GM19238 (cell line): ENCODE measurements at regions not wholly inside any gene's neighbourhood (a gene's known extent, or its start where the extent isn't known, plus 50 kb on each side); places are given as distances from the start of the nearest gene placed in this dataset.
"Not testable (repeated sequence)": the region's sequence is repeated elsewhere in the genome, so short reads cannot be mapped to it uniquely, and the experiment has no call there.

Source experiments
- DNase-seq: peaks from one replicate; pipeline ENCODE4 v3.0.0; 2011; ENCODE audit warnings: low spot score; ENCODE audit not compliant: insufficient read length

- no peak for DNase-seq
Observed at GRCh38 chr1:90824551-90824950, 107.4 kb upstream of the BARHL2 start.

- no peak for DNase-seq
Observed at GRCh38 chr1:90823686-90824085, 106.6 kb upstream of the BARHL2 start.

- no peak for DNase-seq
Observed at GRCh38 chr1:90821788-90822359, 104.8 kb upstream of the BARHL2 start.

GRCh38 chr1:90821152-90821787, 104.2 kb upstream of the BARHL2 start:
- no peak for DNase-seq

- no peak for DNase-seq
Observed at GRCh38 chr1:90820745-90821144, 103.6 kb upstream of the BARHL2 start.

GRCh38 chr1:90817399-90817798, 100.3 kb upstream of the BARHL2 start:
- no peak for DNase-seq

GRCh38 chr1:90812237-90812636, 95.1 kb upstream of the BARHL2 start:
- DNase-seq, result not testable (repeated sequence)

- not testable (repeated sequence) for DNase-seq
Observed at GRCh38 chr1:90811444-90811950, 94.4 kb upstream of the BARHL2 start.

- DNase-seq, result no peak
Observed at GRCh38 chr1:90810681-90811080, 93.6 kb upstream of the BARHL2 start.

- DNase-seq, result no peak
Observed at GRCh38 chr1:90809996-90810395, 92.9 kb upstream of the BARHL2 start.

GRCh38 chr1:90809093-90809492, 92.0 kb upstream of the BARHL2 start:
- no peak for DNase-seq

- DNase-seq, result no peak
Observed at GRCh38 chr1:90807329-90807728, 90.2 kb upstream of the BARHL2 start.

GRCh38 chr1:90802622-90803021, 85.5 kb upstream of the BARHL2 start:
- DNase-seq, result no peak

- DNase-seq, result no peak
Observed at GRCh38 chr1:90800012-90800717, 83.1 kb upstream of the BARHL2 start.

GRCh38 chr1:90799326-90799725, 82.2 kb upstream of the BARHL2 start:
- no peak for DNase-seq

- no peak for DNase-seq
Observed at GRCh38 chr1:90798883-90799282, 81.8 kb upstream of the BARHL2 start.

- DNase-seq, result no peak
Observed at GRCh38 chr1:90798344-90798743, 81.2 kb upstream of the BARHL2 start.

- DNase-seq, result no peak
Observed at GRCh38 chr1:90795431-90795830, 78.3 kb upstream of the BARHL2 start.

GRCh38 chr1:90786709-90787108, 69.6 kb upstream of the BARHL2 start:
- no peak for DNase-seq

- no peak for DNase-seq
Observed at GRCh38 chr1:90784186-90784847, 67.2 kb upstream of the BARHL2 start.

GRCh38 chr1:90783181-90783580, 66.1 kb upstream of the BARHL2 start:
- no peak for DNase-seq

- no peak for DNase-seq
Observed at GRCh38 chr1:90782046-90782445, 64.9 kb upstream of the BARHL2 start.
